K562 (cell line): ENCODE measurements at regions not wholly inside any gene's neighbourhood (a gene's known extent, or its start where the extent isn't known, plus 50 kb on each side); places are given as distances from the start of the nearest gene placed in this dataset.

Source experiments
- CBX1 ChIP-seq: sonication (generic); IDR thresholded peaks from 2 replicates; pipeline ENCODE4 v1.6.1; 2016; ENCODE audit warnings: antibody characterized with exemption, low read depth, mild to moderate bottlenecking
- CHD4 ChIP-seq: fragments of 200-600 bp; sonication (generic); IDR thresholded peaks from 3 replicates; pipeline ENCODE4 v1.6.1; 2012; ENCODE audit warnings: low read depth, mild to moderate bottlenecking, mixed read lengths, low read length, inconsistent platforms; ENCODE audit not compliant: insufficient read depth, insufficient replicate concordance, poor library complexity, severe bottlenecking
- EGR1 ChIP-seq: fragments of 450-650 bp; conservative IDR thresholded peaks from 2 replicates; pipeline ENCODE4 v1.6.1; 2017; ENCODE audit warnings: mild to moderate bottlenecking
- KAT2B ChIP-seq: IDR thresholded peaks from one replicate; pipeline ENCODE4 v1.6.1; 2012; ENCODE audit warnings: low read depth, mild to moderate bottlenecking, control low read depth, inconsistent platforms, low read length, moderate library complexity
- MECOM ChIP-seq: fragments of 250-450 bp; sonication (Bioruptor Pico); IDR thresholded peaks from 2 replicates; pipeline ENCODE4 v1.8.0; 2022; ENCODE audit warnings: inconsistent platforms
- NBN ChIP-seq: fragments of 450-650 bp; IDR thresholded peaks from 2 replicates; pipeline ENCODE4 v1.6.1; 2016; ENCODE audit warnings: low read depth, mild to moderate bottlenecking
- NFXL1 ChIP-seq: fragments of 450-650 bp; formaldehyde crosslinking; IDR thresholded peaks from 2 replicates; pipeline ENCODE4 v1.4.0; 2021; ENCODE audit warnings: mild to moderate bottlenecking
- NR4A1 ChIP-seq, 2 experiments: fragments of 250-450 bp in 1 of 2; fragments of 450-650 bp in 1 of 2; sonication (Bioruptor Pico) in 1 of 2; IDR thresholded peaks; 2 replicates each; pipeline versions ENCODE4 v1.4.0 to v1.6.1; 2016 to 2020; ENCODE audit warnings: mild to moderate bottlenecking in 2 of 2, missing compliant biosample characterization in 1 of 2, missing genetic modification characterization in 1 of 2, moderate library complexity in 1 of 2
- PURB ChIP-seq: sonication (generic); formaldehyde crosslinking; IDR thresholded peaks from 2 replicates; pipeline ENCODE4 v1.9.0; 2021; ENCODE audit warnings: low read depth, mild to moderate bottlenecking, missing genetic modification reagents
- RBBP5 ChIP-seq: fragments of 200-600 bp; sonication (generic); IDR thresholded peaks from 2 replicates; pipeline ENCODE4 v1.6.1; 2012; ENCODE audit warnings: borderline replicate concordance, mild to moderate bottlenecking, low read length, control low read depth, inconsistent platforms; ENCODE audit not compliant: insufficient read depth, poor library complexity, severe bottlenecking
- SRSF3 ChIP-seq: fragments of 200-400 bp; formaldehyde crosslinking; IDR thresholded peaks from 2 replicates; pipeline ENCODE4 v1.6.1; 2016; ENCODE audit warnings: mild to moderate bottlenecking, low read length, moderate library complexity; ENCODE audit not compliant: insufficient read depth
- TCF15 ChIP-seq: fragments of 250-450 bp; sonication (Bioruptor Pico); IDR thresholded peaks from 2 replicates; pipeline ENCODE4 v1.8.0; 2022; ENCODE audit warnings: moderate library complexity, mild to moderate bottlenecking, inconsistent platforms
- ZC3H8 ChIP-seq: fragments of 450-650 bp; IDR thresholded peaks from 2 replicates; pipeline ENCODE4 v1.6.1; 2017
- ZNF282 ChIP-seq: sonication (generic); formaldehyde crosslinking; IDR thresholded peaks from 2 replicates; pipeline ENCODE4 v1.8.1; 2023; ENCODE audit warnings: missing genetic modification reagents
- ZNF347 ChIP-seq: fragments of 450-650 bp; formaldehyde crosslinking; IDR thresholded peaks from 2 replicates; pipeline ENCODE4 v1.4.0; 2020; ENCODE audit warnings: low read depth, mild to moderate bottlenecking, moderate library complexity
- TF ChIP-seq, protein P1 (sequence below): fragments of 200-600 bp; sonication (generic); IDR thresholded peaks from one replicate; pipeline ENCODE4 v1.6.1; 2012; ENCODE audit warnings: mild to moderate bottlenecking, low read depth, low read length, inconsistent platforms
- TF ChIP-seq, protein P2 (sequence below): fragments of 250-450 bp; sonication (Bioruptor Pico); IDR thresholded peaks from 2 replicates; pipeline ENCODE4 v1.8.0; 2021; ENCODE audit warnings: moderate library complexity, mild to moderate bottlenecking, inconsistent platforms

- TF ChIP-seq, protein P1, sequence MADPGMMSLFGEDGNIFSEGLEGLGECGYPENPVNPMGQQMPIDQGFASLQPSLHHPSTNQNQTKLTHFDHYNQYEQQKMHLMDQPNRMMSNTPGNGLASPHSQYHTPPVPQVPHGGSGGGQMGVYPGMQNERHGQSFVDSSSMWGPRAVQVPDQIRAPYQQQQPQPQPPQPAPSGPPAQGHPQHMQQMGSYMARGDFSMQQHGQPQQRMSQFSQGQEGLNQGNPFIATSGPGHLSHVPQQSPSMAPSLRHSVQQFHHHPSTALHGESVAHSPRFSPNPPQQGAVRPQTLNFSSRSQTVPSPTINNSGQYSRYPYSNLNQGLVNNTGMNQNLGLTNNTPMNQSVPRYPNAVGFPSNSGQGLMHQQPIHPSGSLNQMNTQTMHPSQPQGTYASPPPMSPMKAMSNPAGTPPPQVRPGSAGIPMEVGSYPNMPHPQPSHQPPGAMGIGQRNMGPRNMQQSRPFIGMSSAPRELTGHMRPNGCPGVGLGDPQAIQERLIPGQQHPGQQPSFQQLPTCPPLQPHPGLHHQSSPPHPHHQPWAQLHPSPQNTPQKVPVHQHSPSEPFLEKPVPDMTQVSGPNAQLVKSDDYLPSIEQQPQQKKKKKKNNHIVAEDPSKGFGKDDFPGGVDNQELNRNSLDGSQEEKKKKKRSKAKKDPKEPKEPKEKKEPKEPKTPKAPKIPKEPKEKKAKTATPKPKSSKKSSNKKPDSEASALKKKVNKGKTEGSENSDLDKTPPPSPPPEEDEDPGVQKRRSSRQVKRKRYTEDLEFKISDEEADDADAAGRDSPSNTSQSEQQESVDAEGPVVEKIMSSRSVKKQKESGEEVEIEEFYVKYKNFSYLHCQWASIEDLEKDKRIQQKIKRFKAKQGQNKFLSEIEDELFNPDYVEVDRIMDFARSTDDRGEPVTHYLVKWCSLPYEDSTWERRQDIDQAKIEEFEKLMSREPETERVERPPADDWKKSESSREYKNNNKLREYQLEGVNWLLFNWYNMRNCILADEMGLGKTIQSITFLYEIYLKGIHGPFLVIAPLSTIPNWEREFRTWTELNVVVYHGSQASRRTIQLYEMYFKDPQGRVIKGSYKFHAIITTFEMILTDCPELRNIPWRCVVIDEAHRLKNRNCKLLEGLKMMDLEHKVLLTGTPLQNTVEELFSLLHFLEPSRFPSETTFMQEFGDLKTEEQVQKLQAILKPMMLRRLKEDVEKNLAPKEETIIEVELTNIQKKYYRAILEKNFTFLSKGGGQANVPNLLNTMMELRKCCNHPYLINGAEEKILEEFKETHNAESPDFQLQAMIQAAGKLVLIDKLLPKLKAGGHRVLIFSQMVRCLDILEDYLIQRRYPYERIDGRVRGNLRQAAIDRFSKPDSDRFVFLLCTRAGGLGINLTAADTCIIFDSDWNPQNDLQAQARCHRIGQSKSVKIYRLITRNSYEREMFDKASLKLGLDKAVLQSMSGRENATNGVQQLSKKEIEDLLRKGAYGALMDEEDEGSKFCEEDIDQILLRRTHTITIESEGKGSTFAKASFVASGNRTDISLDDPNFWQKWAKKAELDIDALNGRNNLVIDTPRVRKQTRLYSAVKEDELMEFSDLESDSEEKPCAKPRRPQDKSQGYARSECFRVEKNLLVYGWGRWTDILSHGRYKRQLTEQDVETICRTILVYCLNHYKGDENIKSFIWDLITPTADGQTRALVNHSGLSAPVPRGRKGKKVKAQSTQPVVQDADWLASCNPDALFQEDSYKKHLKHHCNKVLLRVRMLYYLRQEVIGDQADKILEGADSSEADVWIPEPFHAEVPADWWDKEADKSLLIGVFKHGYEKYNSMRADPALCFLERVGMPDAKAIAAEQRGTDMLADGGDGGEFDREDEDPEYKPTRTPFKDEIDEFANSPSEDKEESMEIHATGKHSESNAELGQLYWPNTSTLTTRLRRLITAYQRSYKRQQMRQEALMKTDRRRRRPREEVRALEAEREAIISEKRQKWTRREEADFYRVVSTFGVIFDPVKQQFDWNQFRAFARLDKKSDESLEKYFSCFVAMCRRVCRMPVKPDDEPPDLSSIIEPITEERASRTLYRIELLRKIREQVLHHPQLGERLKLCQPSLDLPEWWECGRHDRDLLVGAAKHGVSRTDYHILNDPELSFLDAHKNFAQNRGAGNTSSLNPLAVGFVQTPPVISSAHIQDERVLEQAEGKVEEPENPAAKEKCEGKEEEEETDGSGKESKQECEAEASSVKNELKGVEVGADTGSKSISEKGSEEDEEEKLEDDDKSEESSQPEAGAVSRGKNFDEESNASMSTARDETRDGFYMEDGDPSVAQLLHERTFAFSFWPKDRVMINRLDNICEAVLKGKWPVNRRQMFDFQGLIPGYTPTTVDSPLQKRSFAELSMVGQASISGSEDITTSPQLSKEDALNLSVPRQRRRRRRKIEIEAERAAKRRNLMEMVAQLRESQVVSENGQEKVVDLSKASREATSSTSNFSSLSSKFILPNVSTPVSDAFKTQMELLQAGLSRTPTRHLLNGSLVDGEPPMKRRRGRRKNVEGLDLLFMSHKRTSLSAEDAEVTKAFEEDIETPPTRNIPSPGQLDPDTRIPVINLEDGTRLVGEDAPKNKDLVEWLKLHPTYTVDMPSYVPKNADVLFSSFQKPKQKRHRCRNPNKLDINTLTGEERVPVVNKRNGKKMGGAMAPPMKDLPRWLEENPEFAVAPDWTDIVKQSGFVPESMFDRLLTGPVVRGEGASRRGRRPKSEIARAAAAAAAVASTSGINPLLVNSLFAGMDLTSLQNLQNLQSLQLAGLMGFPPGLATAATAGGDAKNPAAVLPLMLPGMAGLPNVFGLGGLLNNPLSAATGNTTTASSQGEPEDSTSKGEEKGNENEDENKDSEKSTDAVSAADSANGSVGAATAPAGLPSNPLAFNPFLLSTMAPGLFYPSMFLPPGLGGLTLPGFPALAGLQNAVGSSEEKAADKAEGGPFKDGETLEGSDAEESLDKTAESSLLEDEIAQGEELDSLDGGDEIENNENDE = no peak
- no peak for TF ChIP-seq MECOM (CRISPR knock-in tag)
- TF ChIP-seq NBN = peak; percentile 38; the same call in 1 of the 2 replicates
- no peak for TF ChIP-seq SRSF3
- no peak for TF ChIP-seq EGR1
- TF ChIP-seq ZNF347 (CRISPR knock-in tag) = no peak
- TF ChIP-seq, protein P2, sequence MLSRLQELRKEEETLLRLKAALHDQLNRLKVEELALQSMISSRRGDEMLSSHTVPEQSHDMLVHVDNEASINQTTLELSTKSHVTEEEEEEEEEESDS (CRISPR knock-in tag) = no peak
- no peak for TF ChIP-seq CBX1
- TF ChIP-seq TCF15 (CRISPR knock-in tag) = 0 out of 2 replicates have a peak, but pooled peaks have one; percentile 52
- no peak for TF ChIP-seq PURB (CRISPR knock-in tag)
- no peak for TF ChIP-seq NR4A1 (CRISPR knock-in tag; IDR thresholded peaks at IDR 0.05)
- TF ChIP-seq NR4A1 (tag; IDR thresholded peaks at IDR 0.05) = no peak
- no peak for TF ChIP-seq KAT2B
- TF ChIP-seq NFXL1 (CRISPR knock-in tag) = no peak
- no peak for TF ChIP-seq CHD4
- TF ChIP-seq RBBP5 = no peak
- TF ChIP-seq ZC3H8 = no peak
- no peak for TF ChIP-seq ZNF282 (CRISPR knock-in tag)
Observed at GRCh38 chr16:85316321-85316919, 204.1 kb upstream of the CIBAR2 start (continued).
